ENCODE measurements at regions not wholly inside any gene's neighbourhood (a gene's known extent, or its start where the extent isn't known, plus 50 kb on each side); places are given as distances from the start of the nearest gene placed in this dataset.

DNA sequence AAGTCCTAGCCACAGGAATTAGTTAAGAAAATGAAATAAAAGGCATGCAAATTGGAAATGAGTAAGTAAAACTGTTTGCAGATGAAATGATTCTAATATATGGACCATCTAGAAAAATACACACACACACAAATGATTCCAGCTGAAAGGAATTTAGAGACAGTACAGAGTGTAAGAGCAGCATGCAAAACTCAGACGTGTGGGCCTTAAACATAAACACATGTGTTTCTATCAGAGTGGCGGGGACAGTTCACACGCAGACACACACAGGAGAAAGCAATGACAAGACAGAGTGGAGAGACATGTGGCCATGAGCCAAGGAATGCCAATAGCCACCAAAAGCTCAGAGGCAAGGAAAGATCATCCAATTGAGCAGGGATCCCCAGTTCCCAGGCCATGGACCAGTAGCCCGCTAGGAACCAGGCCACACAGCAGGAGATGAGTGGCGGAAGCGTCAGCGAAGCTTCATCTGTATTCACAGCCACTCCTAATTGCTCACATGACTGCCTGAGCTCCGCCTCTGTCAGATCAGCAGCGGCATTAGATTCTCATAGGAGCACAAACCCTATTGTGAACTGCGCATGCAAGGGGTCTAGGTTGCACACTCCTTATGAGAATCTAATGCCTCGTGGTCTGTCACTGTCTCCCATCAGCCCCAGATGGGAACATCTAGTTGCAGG is 155.4 kb downstream of the ARL4C start:
- H3K4me3 ChIP-seq (ENCODE audit: low read depth, low read length), result no peak overlapping the region
- TF ChIP-seq, protein P1, sequence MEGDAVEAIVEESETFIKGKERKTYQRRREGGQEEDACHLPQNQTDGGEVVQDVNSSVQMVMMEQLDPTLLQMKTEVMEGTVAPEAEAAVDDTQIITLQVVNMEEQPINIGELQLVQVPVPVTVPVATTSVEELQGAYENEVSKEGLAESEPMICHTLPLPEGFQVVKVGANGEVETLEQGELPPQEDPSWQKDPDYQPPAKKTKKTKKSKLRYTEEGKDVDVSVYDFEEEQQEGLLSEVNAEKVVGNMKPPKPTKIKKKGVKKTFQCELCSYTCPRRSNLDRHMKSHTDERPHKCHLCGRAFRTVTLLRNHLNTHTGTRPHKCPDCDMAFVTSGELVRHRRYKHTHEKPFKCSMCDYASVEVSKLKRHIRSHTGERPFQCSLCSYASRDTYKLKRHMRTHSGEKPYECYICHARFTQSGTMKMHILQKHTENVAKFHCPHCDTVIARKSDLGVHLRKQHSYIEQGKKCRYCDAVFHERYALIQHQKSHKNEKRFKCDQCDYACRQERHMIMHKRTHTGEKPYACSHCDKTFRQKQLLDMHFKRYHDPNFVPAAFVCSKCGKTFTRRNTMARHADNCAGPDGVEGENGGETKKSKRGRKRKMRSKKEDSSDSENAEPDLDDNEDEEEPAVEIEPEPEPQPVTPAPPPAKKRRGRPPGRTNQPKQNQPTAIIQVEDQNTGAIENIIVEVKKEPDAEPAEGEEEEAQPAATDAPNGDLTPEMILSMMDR (IDR thresholded peaks at IDR 0.05; ENCODE audit: low read depth, low read length), result no peak

DNA sequence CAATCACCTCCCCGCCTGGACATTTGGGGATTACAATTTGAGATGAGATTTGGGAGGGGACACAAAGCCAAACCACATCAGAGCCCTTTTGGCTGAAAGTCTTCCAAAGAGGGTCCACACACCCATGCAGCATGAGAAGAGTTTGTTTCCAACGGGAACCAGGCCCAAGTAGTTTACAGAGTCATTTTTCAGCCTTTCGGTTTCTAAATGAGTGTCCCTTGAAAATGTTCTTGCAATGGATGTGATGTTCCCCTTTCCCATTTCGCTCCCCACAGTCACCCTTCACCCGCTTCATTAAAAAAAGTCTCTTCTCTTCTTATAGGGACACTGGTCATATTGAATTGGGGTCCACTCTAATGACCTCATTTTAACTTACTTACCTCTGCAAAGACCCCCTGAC is 157.4 kb downstream of the ARL4C start:
- TF ChIP-seq, protein P1 (IDR thresholded peaks at IDR 0.05; ENCODE audit: low read depth, low read length), result no peak
- H3K4me3 ChIP-seq (ENCODE audit: low read depth, low read length), result no peak overlapping the region

DNA sequence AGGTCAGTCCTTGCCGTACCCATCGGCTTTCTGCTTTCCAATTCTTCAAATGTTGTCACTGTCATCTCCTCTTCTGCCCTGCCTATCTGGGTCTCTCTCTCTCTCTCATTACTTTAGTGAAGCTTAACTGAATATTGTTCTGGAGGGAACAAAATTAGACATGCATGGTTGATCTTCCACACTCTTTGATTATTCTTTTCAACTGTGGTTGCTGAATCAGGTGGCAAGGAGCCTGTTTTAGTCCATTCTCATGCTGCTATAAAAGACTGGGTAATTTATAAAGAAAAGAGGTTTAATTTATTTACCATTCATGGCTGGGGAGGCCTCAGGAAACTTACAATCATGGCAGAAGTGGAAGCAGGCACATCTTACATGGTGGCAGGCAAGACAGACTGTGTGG is 157.9 kb downstream of the ARL4C start:
- TF ChIP-seq, protein P1 (IDR thresholded peaks at IDR 0.05; ENCODE audit: low read depth, low read length), result no peak
- no peak overlapping the region for H3K4me3 ChIP-seq (ENCODE audit: low read depth, low read length)

DNA sequence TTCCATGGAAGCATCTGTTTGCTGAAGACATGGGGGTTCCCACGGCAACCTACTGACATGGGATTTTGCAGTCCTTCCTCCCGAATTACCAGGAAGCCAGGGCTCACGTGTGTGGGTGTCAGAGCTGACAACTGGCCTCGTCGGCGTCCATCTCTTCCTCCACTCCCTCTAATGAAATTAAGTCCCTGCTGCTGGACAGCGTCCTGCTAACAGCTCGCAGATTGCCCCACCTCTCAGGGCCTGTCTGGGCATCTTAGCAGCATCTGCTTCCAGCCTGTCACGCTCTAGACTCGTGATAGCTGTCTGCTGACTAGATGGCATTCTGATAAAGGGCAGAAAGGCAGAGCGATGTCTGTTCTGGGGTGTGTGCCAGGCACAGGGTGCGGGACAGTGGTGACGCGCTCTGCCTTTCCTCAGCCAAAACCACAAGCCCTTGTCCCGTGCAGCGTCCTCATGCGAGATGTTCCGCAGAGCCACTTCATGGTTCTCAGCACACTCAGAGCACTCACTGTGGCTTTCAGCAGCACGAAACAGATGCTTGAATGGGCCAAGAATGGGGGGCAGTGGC is 161.1 kb downstream of the ARL4C start:
- TF ChIP-seq, protein P1 (IDR thresholded peaks at IDR 0.05; ENCODE audit: low read depth, low read length), result no peak
- no peak overlapping the region for H3K4me3 ChIP-seq (ENCODE audit: low read depth, low read length)

DNA sequence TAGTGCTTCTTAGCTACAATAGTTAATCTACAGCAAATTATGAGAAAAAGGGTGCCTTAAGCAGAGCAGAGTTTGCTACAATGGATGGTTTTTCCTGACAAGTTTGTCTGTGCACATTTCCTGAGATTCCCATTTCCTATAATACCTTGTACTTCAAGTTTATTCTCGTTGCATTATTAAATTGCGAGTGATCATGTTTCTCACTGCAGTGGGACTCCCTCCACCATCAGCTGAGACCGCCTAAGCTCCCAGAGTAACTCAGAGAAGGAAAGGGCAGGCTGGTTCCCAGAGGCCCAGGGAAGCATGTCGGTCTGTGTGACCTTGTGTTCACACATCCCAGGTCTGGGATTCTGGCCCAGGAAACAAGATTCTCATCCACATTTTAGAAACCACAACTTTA is 162.1 kb downstream of the ARL4C start:
- H3K4me3 ChIP-seq (ENCODE audit: low read depth, low read length), result no peak overlapping the region
- TF ChIP-seq, protein P1 (IDR thresholded peaks at IDR 0.05; ENCODE audit: low read depth, low read length), result no peak

GRCh38 chr2:234334151-234334550 is 162.7 kb downstream of the ARL4C start:
- TF ChIP-seq, protein P1 (IDR thresholded peaks at IDR 0.05; ENCODE audit: low read depth, low read length), result no peak

More at GRCh38 chr2:234334151-234334550, 162.7 kb downstream of the ARL4C start:
- no peak overlapping the region for H3K4me3 ChIP-seq (ENCODE audit: low read depth, low read length)

All from WI38 (cell line).